PC-9 (cell line): ENCODE measurements at regions not wholly inside any gene's neighbourhood (a gene's known extent, or its start where the extent isn't known, plus 50 kb on each side); places are given as distances from the start of the nearest gene placed in this dataset.

Experiments
- EZH2 ChIP-seq: fragments of 200-600 bp; sonication (generic); IDR thresholded peaks from 2 replicates; pipeline ENCODE4 v1.8.0; 2017; ENCODE audit warnings: antibody characterized with exemption, low read depth
- TF ChIP-seq, protein P1 (sequence below): fragments of 200-600 bp; sonication (generic); conservative IDR thresholded peaks from 2 replicates; pipeline ENCODE4 v1.6.1; 2017; ENCODE audit warnings: mixed run types, antibody characterized with exemption, mild to moderate bottlenecking, moderate library complexity

DNA sequence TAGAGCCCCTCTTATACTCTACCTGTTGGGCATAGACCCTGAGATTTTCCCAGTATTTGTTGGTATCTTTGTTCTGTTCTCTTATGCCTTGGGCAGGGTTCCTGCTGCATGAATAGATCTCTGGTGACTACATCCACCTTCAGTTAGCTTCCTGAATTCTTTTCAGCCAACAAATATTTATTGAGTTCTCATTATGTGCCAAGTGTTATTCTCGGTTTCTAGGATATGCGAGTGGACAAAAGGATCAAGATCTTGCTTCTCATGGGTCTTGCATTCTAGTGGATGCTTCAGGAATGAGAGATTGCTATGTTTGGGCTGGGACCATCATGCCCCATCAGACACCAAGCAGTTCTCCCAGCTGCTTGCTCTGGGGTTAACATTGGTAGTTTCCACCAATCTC, 340.0 kb downstream of the METTL15 start:
- no peak for TF ChIP-seq EZH2
- TF ChIP-seq, protein P1, sequence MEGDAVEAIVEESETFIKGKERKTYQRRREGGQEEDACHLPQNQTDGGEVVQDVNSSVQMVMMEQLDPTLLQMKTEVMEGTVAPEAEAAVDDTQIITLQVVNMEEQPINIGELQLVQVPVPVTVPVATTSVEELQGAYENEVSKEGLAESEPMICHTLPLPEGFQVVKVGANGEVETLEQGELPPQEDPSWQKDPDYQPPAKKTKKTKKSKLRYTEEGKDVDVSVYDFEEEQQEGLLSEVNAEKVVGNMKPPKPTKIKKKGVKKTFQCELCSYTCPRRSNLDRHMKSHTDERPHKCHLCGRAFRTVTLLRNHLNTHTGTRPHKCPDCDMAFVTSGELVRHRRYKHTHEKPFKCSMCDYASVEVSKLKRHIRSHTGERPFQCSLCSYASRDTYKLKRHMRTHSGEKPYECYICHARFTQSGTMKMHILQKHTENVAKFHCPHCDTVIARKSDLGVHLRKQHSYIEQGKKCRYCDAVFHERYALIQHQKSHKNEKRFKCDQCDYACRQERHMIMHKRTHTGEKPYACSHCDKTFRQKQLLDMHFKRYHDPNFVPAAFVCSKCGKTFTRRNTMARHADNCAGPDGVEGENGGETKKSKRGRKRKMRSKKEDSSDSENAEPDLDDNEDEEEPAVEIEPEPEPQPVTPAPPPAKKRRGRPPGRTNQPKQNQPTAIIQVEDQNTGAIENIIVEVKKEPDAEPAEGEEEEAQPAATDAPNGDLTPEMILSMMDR, result no peak
